ENCODE measurements at regions not wholly inside any gene's neighbourhood (a gene's known extent, or its start where the extent isn't known, plus 50 kb on each side); places are given as distances from the start of the nearest gene placed in this dataset.
A peak's percentile ranks its signal among the peaks of the same experiment; 100 is the strongest.

- no peak for FAIRE-seq
These were observed 357.6 kb upstream of the NR5A2 start for GRCh38 chr1:199669916-199670315.

- FAIRE-seq, result no peak
These were observed 355.8 kb upstream of the NR5A2 start for GRCh38 chr1:199671684-199672083.

- FAIRE-seq, result no peak
These were observed 351.6 kb upstream of the NR5A2 start for GRCh38 chr1:199675937-199676336.

- peak; percentile 70 for FAIRE-seq
These were observed 348.7 kb upstream of the NR5A2 start for GRCh38 chr1:199678771-199679170.

- FAIRE-seq, result no peak
These were observed 345.4 kb upstream of the NR5A2 start for GRCh38 chr1:199682081-199682480.

GRCh38 chr1:199684686-199685273 is 342.7 kb upstream of the NR5A2 start:
- peak; percentile 92 for FAIRE-seq

GRCh38 chr1:199685369-199685768 is 342.1 kb upstream of the NR5A2 start:
- no peak for FAIRE-seq

GRCh38 chr1:199687321-199687720 is 340.2 kb upstream of the NR5A2 start:
- FAIRE-seq, result no peak

- no peak for FAIRE-seq
These were observed 339.3 kb upstream of the NR5A2 start for GRCh38 chr1:199688133-199688676.

- no peak for FAIRE-seq
These were observed 338.7 kb upstream of the NR5A2 start for GRCh38 chr1:199688774-199689173.

- FAIRE-seq, result no peak
These were observed 337.0 kb upstream of the NR5A2 start for GRCh38 chr1:199690496-199690895.

- no peak for FAIRE-seq
These were observed 336.0 kb upstream of the NR5A2 start for GRCh38 chr1:199691540-199691939.

- FAIRE-seq, result no peak
These were observed 333.8 kb upstream of the NR5A2 start for GRCh38 chr1:199693724-199694123.

GRCh38 chr1:199696225-199696624 is 331.3 kb upstream of the NR5A2 start:
- FAIRE-seq, result no peak

- FAIRE-seq, result peak; percentile 59
These were observed 329.3 kb upstream of the NR5A2 start for GRCh38 chr1:199698222-199698621.

GRCh38 chr1:199700551-199700950 is 327.0 kb upstream of the NR5A2 start:
- FAIRE-seq, result no peak

GRCh38 chr1:199701726-199702125 is 325.8 kb upstream of the NR5A2 start:
- no peak for FAIRE-seq

- no peak for FAIRE-seq
These were observed 323.3 kb upstream of the NR5A2 start for GRCh38 chr1:199704231-199704630.

- no peak for FAIRE-seq
These were observed 321.7 kb upstream of the NR5A2 start for GRCh38 chr1:199705825-199706224.

- FAIRE-seq, result no peak
These were observed 320.5 kb upstream of the NR5A2 start for GRCh38 chr1:199706826-199707606.

- no peak for FAIRE-seq
These were observed 316.5 kb upstream of the NR5A2 start for GRCh38 chr1:199710974-199711373.

GRCh38 chr1:199716729-199717128 is 310.8 kb upstream of the NR5A2 start:
- FAIRE-seq, result no peak

GRCh38 chr1:199719156-199719842 is 308.2 kb upstream of the NR5A2 start:
- no peak for FAIRE-seq

GRCh38 chr1:199720496-199720895 is 307.0 kb upstream of the NR5A2 start:
- no peak for FAIRE-seq
